ENCODE measurements at regions not wholly inside any gene's neighbourhood (a gene's known extent, or its start where the extent isn't known, plus 50 kb on each side); places are given as distances from the start of the nearest gene placed in this dataset.
"Not testable (repeated sequence)": the region's sequence is repeated elsewhere in the genome, so short reads cannot be mapped to it uniquely, and the experiment has no call there.

DNA sequence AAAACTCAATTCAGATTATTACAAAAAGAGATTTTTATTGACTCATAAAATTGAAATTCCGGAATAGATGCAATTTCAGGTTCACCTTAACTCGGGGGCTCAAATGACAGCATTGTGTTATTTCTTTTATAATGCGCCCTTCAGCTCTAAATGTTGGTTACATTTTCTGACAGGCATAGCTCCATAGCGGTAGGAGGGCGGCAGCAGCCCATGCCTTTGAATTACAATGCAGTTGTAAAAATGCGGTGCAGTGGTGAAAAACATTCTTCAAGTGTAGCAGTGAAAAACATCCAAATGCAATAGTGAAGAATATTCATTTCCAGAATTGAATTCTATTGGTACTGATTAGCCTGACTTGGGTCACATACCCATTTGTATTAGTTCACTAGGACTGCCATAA, 215.3 kb upstream of the PKP2 start:
- peaks cover 34% of the 10 kb centered on the region for H3K27me3 ChIP-seq (ENCODE audit: insufficient read depth, low read depth, severe bottlenecking)
- DNase-seq = no peak
- no peaks in the 10 kb centered on the region for H3K36me3 ChIP-seq
- no peak overlapping the region for H3K4me3 ChIP-seq (ENCODE audit: low read depth, low read length)
- peaks cover 4% of the 10 kb centered on the region for H3K9me3 ChIP-seq (ENCODE audit: severe bottlenecking)
- TF ChIP-seq, protein P1, sequence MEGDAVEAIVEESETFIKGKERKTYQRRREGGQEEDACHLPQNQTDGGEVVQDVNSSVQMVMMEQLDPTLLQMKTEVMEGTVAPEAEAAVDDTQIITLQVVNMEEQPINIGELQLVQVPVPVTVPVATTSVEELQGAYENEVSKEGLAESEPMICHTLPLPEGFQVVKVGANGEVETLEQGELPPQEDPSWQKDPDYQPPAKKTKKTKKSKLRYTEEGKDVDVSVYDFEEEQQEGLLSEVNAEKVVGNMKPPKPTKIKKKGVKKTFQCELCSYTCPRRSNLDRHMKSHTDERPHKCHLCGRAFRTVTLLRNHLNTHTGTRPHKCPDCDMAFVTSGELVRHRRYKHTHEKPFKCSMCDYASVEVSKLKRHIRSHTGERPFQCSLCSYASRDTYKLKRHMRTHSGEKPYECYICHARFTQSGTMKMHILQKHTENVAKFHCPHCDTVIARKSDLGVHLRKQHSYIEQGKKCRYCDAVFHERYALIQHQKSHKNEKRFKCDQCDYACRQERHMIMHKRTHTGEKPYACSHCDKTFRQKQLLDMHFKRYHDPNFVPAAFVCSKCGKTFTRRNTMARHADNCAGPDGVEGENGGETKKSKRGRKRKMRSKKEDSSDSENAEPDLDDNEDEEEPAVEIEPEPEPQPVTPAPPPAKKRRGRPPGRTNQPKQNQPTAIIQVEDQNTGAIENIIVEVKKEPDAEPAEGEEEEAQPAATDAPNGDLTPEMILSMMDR (IDR thresholded peaks at IDR 0.05; ENCODE audit: low read depth, low read length) = no peak
- H3K27ac ChIP-seq = no peak overlapping the region

DNA sequence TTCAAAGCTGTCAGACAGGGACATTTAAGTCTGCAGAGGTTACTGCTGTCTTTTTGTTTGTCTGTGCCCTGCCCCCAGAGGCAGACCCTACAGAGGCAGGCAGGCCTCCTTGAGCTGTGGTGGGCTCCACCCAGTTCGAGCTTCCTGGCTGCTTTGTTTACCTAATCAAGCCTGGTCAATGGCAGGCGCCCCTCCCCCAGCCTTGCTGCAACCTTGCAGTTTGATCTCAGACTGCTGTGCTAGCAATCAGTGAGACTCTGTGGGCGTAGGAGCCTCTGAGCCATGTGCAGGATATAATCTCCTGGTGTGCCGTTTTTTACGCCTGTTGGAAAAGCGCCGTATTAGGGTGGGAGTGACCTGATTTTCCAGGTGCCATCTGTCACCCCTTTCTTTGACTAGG, 211.2 kb upstream of the PKP2 start:
- H3K27ac ChIP-seq; H3K9me3 ChIP-seq (ENCODE audit: severe bottlenecking); H3K36me3 ChIP-seq; H3K4me3 ChIP-seq (ENCODE audit: low read depth, low read length); DNase-seq: not testable (repeated sequence)
- peaks cover 24% of the 10 kb centered on the region for H3K27me3 ChIP-seq (ENCODE audit: insufficient read depth, low read depth, severe bottlenecking)

DNA sequence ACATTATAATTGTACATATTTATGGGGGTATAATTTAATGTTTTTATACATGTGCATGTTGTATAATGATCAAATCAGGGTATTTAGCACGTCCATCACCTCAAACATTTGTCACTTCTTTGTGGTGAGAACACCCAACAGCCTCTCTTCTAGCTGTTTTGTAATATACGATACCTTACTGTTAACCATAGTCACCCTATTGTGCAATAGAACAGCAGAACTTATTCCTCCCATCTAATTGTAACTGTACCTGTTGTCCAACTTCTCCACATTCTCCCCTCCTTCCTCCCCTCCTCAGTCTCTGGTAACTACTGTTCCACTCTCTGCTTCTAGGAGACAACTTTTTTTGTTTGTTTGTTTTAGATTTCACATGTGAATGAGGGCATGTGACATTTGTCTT, 197.0 kb upstream of the PKP2 start:
- peaks cover 36% of the 10 kb centered on the region for H3K27me3 ChIP-seq (ENCODE audit: insufficient read depth, low read depth, severe bottlenecking)
- DNase-seq = no peak
- TF ChIP-seq, protein P1 (IDR thresholded peaks at IDR 0.05; ENCODE audit: low read depth, low read length) = no peak
- no peaks in the 10 kb centered on the region for H3K36me3 ChIP-seq
- H3K4me3 ChIP-seq (ENCODE audit: low read depth, low read length) = no peak overlapping the region
- no peaks in the 10 kb centered on the region for H3K9me3 ChIP-seq (ENCODE audit: severe bottlenecking)
- no peak overlapping the region for H3K27ac ChIP-seq

DNA sequence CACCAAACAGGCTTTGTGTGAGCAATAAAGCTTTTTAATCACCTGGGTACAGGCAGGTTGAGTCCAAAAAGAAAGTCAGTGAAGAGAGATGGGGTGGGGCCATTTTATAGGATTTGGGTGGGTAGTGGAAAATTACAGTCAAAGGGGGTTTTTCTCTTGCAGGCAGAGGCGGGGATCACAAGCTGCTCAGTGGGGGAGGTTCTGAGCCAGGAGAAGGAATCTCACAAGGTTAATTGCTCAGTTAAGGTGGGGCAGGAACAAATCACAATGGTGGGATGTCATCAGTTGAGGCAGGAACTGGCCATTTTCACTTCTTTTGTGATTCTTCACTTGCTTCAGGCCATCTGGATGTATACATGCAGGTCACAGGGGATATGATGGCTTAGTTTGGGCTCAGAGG, 191.3 kb upstream of the PKP2 start:
- DNase-seq; H3K4me3 ChIP-seq (ENCODE audit: low read depth, low read length); H3K9me3 ChIP-seq (ENCODE audit: severe bottlenecking); H3K27ac ChIP-seq; H3K36me3 ChIP-seq: not testable (repeated sequence)
- peaks cover 28% of the 10 kb centered on the region for H3K27me3 ChIP-seq (ENCODE audit: insufficient read depth, low read depth, severe bottlenecking)

DNA sequence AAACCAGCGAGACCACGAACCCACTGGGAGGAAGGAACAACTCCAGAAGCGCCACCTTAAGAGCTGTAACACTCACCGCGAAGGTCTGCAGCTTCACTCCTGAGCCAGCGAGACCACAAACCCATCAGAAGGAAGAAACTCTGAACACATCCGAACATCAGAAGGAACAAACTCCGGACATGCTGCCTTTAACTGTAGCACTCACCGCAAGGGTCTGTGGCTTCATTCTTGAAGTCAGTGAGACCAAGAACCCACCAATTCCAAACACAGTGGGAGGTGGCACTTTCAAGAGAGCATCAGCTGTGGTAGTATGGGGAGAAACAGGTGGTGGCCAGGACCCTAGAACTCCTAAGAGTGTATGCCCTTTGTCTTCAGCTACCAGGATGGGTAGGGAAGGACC, 179.8 kb upstream of the PKP2 start:
- peaks cover 40% of the 10 kb centered on the region for H3K27me3 ChIP-seq (ENCODE audit: insufficient read depth, low read depth, severe bottlenecking)
- not testable (repeated sequence) for H3K36me3 ChIP-seq; DNase-seq; H3K27ac ChIP-seq; H3K9me3 ChIP-seq (ENCODE audit: severe bottlenecking); H3K4me3 ChIP-seq (ENCODE audit: low read depth, low read length)

DNA sequence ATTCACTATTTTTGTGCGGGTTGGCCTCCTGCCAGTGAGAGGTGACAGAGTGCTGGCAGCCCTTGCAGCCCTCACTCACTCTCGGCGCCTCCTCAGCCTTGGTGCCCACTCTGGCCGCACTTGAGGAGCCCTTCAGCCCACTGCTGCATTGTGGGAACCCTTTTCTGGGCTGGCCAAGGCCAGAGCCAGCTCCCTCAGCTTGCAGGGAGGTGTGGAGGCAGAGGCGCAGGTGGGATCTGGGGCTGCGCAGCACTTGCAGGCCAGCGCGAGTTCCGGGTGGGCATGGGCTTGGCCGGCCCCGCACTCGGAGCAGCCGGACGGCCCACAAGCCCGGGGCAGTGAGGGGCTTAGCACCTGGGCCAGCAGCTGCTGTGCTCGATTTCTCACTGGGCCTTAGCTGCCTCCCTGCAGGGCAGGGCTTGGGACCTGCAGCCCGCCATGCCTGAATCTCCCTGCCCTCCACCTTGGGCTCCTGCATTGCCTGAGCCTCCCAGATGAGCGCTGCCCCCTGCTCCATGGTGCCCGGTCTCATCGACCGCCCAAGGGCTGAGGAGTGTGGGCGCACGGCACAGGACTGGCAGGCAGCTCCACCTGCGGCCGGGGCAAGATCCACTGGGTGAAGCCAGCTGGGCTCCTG, 178.7 kb upstream of the PKP2 start:
- H3K27ac ChIP-seq; H3K4me3 ChIP-seq (ENCODE audit: low read depth, low read length); H3K9me3 ChIP-seq (ENCODE audit: severe bottlenecking); H3K36me3 ChIP-seq; DNase-seq: not testable (repeated sequence)
- peaks cover 46% of the 10 kb centered on the region for H3K27me3 ChIP-seq (ENCODE audit: insufficient read depth, low read depth, severe bottlenecking)

DNA sequence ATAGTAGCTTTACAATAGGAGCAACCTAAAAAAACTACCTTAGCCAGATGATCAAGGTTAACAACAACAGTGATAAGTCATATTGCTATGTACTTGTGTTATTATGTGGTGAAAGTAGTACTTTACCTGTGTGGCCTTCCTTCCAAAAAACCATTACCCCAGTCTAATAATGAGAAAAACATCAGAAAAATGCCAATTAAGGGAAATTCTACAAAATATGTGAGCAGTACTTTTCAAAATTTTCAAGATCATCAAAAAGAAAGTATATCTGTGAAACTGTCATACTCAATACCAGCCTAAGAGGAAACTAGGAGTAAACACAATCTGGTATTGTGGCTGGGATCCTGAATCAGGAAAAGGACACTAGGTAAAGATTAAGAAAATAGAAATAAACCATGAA, 165.3 kb upstream of the PKP2 start:
- no peak overlapping the region for H3K4me3 ChIP-seq (ENCODE audit: low read depth, low read length)
- DNase-seq = no peak
- no peak overlapping the region for H3K27ac ChIP-seq
- TF ChIP-seq, protein P1 (IDR thresholded peaks at IDR 0.05; ENCODE audit: low read depth, low read length) = no peak
- peaks cover 35% of the 10 kb centered on the region for H3K27me3 ChIP-seq (ENCODE audit: insufficient read depth, low read depth, severe bottlenecking)
- no peaks in the 10 kb centered on the region for H3K36me3 ChIP-seq
- no peaks in the 10 kb centered on the region for H3K9me3 ChIP-seq (ENCODE audit: severe bottlenecking)

DNA sequence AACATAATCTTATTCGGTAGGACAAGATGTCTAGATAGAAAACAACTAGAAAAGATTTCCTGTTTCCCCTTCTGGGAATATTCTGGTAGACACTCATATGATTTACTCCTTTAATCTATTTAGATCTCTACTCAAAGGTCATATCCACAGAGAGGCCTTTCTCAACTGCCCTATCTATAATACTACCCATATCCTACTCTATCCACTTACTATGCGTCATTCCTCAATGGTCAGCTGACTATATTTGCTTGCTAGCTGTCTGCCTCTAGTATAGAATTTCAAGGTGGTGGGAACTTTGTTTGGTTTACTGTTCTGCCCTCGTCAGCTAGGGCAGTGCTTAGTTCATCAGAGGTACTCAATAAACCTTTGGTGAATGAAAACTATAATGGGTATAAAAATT, 157.8 kb upstream of the PKP2 start:
- no peak for DNase-seq
- Histone ChIP-seq H3K9me3 (ENCODE audit: severe bottlenecking) (no peaks in the 10 kb centered on the region), H3K4me3 (ENCODE audit: low read depth, low read length) (no peak overlapping the region), H3K27me3 (ENCODE audit: insufficient read depth, low read depth, severe bottlenecking) (peaks cover 76% of the 10 kb centered on the region), H3K36me3 (no peaks in the 10 kb centered on the region), H3K27ac (no peak overlapping the region)
- TF ChIP-seq, protein P1 (IDR thresholded peaks at IDR 0.05; ENCODE audit: low read depth, low read length) = no peak

All from WERI-Rb-1 (cell line).